Inflammatory macrophage treated with lipopolysaccharide for 4 hours (primary cell): ENCODE measurements at regions not wholly inside any gene's neighbourhood (a gene's known extent, or its start where the extent isn't known, plus 50 kb on each side); places are given as distances from the start of the nearest gene placed in this dataset.
"Not testable (repeated sequence)": the region's sequence is repeated elsewhere in the genome, so short reads cannot be mapped to it uniquely, and the experiment has no call there.

ENCODE experiments used
- DNase-seq: peaks from one replicate; pipeline ENCODE4 v3.0.0-alpha.2; 2020

DNA sequence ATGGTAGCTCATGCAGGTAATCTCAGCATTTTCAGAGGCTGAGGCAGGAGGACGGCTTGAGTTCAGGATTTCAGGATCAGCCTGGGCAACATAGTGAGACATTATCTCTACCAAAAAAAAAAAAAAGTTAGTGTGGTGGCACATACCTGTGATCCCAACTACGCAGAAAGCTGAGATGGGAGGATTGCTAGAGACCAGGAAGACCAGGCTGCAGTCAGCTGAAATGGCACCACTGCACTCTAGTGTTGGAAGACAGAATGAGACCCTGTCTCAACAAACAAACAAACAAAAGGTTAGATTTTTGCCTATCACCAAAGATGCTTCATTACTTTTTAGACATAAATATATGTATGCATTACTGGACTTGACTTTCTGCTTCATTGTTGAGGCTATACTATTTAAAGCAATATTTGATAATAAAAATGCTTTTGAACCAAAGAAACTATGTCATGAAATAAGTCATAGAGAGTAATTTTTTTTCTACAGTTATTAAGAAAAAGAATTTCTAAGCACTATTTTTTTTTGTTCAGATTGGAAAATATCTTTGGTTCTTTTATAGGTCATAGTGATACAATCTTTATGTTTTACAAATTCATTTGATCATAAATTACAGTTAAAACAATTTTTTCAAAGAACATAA lies 1180.1 kb upstream of the ATXN8OS start:
- DNase-seq: no peak

- DNase-seq: no peak
Measured at GRCh38 chr13:68923995-68924394, 1183.6 kb upstream of the ATXN8OS start.

GRCh38 chr13:68908879-68909278 lies 1198.7 kb upstream of the ATXN8OS start:
- DNase-seq: no peak

DNA sequence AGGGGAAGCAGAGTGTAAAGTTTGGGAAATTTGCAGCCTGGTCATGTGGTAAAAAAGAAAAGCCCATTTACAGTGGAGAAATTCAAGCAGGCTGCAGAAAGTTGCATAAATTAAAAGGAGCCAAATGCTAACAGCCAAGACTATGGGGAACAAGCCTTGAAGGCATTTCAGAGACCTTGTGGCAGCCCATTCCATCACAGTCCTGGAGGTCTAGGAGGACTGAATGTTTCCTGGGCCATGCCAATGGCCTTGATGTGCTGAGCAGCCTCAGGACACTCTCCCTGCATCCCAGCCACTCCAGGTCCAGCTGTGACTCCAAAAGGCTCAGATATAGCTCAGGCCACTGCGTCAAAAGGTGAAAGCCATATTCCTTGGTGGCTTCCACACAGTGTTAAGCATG lies 1202.4 kb upstream of the ATXN8OS start:
- DNase-seq: no peak

GRCh38 chr13:68897331-68897928 lies 1210.2 kb upstream of the ATXN8OS start:
- DNase-seq: no peak

- no peak for DNase-seq
Measured at GRCh38 chr13:68895696-68896095, 1211.9 kb upstream of the ATXN8OS start.

- DNase-seq: not testable (repeated sequence)
Measured at GRCh38 chr13:68893721-68894120, 1213.9 kb upstream of the ATXN8OS start.

- not testable (repeated sequence) for DNase-seq
Measured at GRCh38 chr13:68892596-68892995, 1215.0 kb upstream of the ATXN8OS start.

- not testable (repeated sequence) for DNase-seq
Measured at GRCh38 chr13:68890101-68890500, 1217.5 kb upstream of the ATXN8OS start.

DNA sequence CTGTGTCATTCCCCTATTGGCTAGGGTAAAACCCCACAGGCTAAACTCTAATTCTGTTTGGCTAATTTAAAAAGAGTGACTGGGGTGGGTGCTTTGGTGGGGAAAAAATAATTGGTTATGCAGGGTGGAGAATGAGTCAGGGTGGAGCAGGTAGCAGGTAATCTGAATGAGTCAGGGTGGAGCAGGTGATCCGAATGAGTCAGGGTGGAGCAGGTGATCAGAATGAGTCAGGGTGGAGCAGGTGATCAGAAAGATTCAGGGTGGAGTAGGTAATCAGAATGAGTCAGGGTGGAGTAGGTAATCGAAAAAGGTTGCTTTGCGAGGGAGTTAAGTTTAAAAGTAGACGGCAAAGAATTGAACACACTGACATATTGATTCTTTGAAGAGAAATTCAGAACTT lies 1218.8 kb upstream of the ATXN8OS start:
- no peak for DNase-seq

DNA sequence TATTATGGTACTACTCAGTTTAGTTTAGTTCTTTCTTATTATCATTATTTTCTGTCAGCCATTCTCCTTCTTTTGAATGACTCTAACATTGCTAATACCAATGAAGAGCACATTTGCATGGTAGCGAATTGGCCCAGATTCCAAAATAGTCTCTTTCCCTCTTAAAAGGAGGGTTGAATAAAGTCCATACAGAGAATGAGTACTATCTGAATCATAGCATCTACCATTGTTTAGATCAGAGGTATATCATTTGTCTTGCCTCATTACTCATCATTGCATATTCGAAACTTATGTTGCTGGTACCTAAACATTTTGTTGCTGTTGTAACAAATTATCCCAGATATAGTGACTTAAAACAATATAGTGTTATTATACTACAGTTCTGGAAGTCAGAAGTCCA lies 1235.3 kb upstream of the ATXN8OS start:
- DNase-seq: no peak

GRCh38 chr13:68851026-68851425 lies 1256.6 kb upstream of the ATXN8OS start:
- no peak for DNase-seq

DNA sequence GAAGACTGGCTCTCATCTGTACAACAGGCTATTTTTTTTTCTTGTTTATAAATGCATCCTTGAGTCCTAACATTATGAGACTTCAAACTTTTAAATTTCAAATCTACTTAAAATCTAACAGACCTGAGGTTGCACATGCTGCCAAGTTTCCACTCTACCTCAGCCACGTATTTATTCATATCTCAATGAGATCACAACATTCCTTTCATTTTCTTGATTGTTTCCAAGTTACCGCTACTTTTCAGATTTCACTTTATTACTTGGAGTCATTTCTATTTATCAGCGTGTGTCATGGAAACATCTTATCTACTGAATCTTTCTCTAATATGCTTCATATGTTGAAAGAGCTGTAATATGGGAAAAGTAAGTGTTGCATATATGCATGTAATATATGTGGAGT lies 1257.5 kb upstream of the ATXN8OS start:
- no peak for DNase-seq

DNA sequence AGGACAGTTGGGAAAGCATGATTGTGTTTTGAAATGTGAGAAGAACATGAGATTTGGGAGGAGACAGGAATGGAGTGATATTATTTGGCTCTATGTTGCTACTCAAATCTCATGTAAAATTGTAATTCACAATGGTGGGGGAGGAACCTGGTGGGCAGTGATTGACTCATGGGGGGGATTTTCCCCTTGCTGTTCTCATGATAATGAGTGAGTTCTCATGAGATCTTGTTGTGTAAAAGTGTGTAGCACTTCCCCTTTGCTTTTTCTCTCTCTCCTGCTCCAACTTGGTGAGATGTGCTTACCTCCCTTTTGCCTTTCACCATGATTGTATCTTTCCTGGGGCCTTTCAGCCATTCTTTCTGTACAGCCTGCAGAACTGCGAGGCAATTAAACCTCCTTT lies 1261.0 kb upstream of the ATXN8OS start:
- DNase-seq: no peak

DNA sequence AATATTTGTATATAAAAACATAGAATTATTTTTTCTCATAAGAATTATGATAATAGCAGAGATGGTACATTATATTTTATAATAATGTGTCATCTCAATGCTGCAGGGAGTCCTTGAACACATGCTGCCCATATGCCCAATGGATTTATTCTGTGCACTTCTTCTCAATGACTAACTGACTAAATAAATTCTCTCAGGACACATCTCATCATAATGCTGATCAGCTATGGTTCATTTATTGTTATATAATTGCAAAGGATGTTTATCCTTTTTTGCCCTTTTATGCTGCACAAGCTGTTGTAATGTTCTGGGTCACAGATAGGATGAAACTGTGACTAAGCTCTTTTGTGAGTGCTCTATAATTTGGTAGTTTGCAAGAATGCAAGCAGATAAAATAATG lies 1273.3 kb upstream of the ATXN8OS start:
- DNase-seq: no peak

GRCh38 chr13:68816715-68817114 lies 1290.9 kb upstream of the ATXN8OS start:
- no peak for DNase-seq

- no peak for DNase-seq
Measured at GRCh38 chr13:68813180-68813796, 1294.3 kb upstream of the ATXN8OS start.

DNA sequence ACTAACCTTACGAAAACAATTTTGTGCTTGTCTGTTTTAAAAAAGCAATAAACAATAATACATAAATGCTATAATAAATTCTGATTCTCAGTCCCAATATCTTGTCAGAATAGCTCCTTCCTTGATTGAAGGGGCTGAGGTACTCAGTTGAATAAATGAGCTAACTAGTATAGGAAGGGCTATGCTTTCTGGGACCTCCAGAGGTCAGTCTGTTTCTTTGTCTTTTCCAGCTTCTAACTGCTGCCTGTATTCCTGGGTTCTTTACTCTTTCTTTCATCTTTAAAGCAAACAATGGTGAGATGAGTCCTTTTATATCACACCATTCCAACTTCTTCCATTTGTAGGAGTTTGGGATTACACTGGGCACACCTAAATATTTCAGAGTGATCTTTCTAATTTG lies 1297.0 kb upstream of the ATXN8OS start:
- no peak for DNase-seq

DNA sequence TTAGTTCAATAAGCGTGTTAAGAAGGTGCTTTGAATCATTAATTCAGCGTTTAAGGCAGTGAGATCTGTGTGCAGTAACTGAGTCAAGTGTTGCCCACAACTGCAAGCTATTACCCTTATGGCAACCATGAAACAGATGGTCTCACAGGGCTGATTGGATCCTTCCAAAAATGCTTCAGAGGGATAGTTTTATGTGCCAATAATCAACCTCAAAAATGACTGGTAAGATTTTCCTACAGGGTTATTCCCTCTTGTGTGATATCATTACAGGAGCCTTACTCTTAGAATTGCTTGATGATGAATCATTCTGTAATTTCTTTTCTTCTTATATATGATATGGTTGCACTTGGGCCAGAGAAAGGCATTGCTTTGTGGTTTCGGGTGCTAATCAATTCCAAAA lies 1299.2 kb upstream of the ATXN8OS start:
- DNase-seq: no peak

DNA sequence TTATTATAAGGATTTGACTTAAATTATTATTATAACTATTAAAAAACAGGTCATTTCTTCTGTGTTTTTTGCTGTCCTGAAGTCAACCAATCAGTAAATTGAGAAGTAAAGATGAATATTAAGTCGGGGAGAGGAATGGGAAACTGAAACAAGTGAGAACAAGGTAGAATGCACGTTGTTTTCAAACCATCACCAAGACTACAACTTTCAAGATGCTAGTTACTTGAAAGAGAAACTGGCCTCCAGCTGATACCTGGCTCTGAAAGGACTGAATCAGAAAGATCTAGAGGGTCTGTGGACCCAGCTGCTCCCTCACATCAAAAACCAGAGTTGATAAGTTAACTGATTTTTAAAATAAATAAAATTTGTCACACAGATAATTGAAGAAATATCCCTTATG lies 1301.5 kb upstream of the ATXN8OS start:
- no peak for DNase-seq

- no peak for DNase-seq
Measured at GRCh38 chr13:68784275-68784674, 1323.4 kb upstream of the ATXN8OS start.

GRCh38 chr13:68759617-68760016 lies 1348.0 kb upstream of the ATXN8OS start:
- DNase-seq: no peak

- no peak for DNase-seq
Measured at GRCh38 chr13:68749796-68750195, 1357.8 kb upstream of the ATXN8OS start.

DNA sequence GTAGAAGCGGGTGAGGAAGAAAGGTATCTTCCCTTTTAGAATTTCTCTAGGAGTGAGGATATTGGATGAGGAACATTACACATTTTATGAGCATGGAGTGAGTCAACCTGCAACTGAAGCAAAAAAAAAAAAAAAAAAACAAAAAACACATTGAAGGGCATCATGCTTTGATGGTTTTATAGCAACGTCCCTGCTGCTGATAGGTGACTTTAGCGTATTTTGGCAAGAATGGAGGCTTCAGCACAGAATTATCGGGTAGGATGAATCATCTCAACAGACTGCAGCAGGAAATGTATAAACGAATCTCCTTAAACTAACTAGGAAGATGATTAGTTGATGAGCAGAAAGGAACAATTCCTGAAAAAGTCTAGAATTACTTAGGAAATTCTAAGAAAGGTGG lies 1359.6 kb upstream of the ATXN8OS start:
- no peak for DNase-seq

DNA sequence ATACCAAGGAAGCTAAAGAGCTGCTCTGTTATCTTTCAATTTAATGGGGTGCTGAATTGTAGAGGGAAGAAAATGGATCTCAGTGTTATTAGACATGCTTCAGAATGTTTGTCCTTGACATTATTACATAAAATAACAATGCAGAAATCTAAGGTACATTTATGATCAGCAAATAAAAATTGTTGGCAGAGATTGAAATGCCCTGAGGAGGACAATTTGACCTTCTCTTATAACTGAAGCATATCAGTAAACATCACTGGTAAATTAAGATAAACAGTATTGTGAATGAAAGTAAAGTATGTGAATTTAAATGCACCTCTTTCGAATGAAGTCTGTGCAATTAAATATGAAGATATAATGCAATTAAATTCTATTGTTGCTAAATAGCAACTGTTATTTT lies 1362.1 kb upstream of the ATXN8OS start:
- no peak for DNase-seq
